ENCODE measurements at regions not wholly inside any gene's neighbourhood (a gene's known extent, or its start where the extent isn't known, plus 50 kb on each side); places are given as distances from the start of the nearest gene placed in this dataset.

DNA sequence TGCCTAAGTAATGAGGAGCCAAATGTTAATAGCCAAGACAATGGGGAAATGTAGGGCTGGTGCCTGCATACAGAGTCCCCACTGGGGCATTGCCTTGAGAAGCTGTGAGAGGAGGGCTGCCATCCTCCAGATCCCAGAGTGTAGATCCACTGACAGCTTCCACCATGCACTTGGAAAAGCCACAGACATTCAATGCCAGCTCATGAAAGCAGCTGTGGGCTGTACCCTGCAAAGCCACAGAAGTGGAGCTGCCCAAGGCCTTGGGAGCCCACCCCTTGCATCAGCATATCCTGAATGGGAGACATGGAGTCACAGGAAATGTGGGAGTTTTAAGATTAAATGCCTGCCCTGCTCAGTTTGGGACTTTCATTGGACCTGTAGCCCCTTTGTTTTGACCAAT is 244.7 kb downstream of the BTG1 start:
- TF ChIP-seq, protein P1, sequence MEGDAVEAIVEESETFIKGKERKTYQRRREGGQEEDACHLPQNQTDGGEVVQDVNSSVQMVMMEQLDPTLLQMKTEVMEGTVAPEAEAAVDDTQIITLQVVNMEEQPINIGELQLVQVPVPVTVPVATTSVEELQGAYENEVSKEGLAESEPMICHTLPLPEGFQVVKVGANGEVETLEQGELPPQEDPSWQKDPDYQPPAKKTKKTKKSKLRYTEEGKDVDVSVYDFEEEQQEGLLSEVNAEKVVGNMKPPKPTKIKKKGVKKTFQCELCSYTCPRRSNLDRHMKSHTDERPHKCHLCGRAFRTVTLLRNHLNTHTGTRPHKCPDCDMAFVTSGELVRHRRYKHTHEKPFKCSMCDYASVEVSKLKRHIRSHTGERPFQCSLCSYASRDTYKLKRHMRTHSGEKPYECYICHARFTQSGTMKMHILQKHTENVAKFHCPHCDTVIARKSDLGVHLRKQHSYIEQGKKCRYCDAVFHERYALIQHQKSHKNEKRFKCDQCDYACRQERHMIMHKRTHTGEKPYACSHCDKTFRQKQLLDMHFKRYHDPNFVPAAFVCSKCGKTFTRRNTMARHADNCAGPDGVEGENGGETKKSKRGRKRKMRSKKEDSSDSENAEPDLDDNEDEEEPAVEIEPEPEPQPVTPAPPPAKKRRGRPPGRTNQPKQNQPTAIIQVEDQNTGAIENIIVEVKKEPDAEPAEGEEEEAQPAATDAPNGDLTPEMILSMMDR (IDR thresholded peaks at IDR 0.05; ENCODE audit: insufficient read depth, low read length, poor library complexity, severe bottlenecking), result no peak
- no peak for TF ChIP-seq EZH2phosphoT487 (conservative IDR thresholded peaks at IDR 0.05; ENCODE audit: low read length)

Measured in SU-DHL-6 (cell line).